ENCODE measurements at regions not wholly inside any gene's neighbourhood (a gene's known extent, or its start where the extent isn't known, plus 50 kb on each side); places are given as distances from the start of the nearest gene placed in this dataset.

GRCh38 chr4:179831274-179831673, 2389.0 kb upstream of the AGA start:
- DNase-seq (ENCODE audit: low read depth), result no peak

GRCh38 chr4:179836179-179837075, 2394.2 kb upstream of the AGA start:
- no peak for DNase-seq (ENCODE audit: low read depth)

- DNase-seq (ENCODE audit: low read depth), result no peak
Measured at GRCh38 chr4:179843370-179843769, 2399.8 kb upstream of the TENM3 start.

- peak; percentile 20 for DNase-seq (ENCODE audit: low read depth)
Measured at GRCh38 chr4:179855469-179855868, 2387.7 kb upstream of the TENM3 start.

- no peak for DNase-seq (ENCODE audit: low read depth)
Measured at GRCh38 chr4:179858221-179858620, 2385.0 kb upstream of the TENM3 start.

GRCh38 chr4:179867300-179867878, 2375.8 kb upstream of the TENM3 start:
- peak; percentile 42 for DNase-seq (ENCODE audit: low read depth)

- no peak for DNase-seq (ENCODE audit: low read depth)
Measured at GRCh38 chr4:179871726-179872125, 2371.5 kb upstream of the TENM3 start.

GRCh38 chr4:179872755-179873154, 2370.4 kb upstream of the TENM3 start:
- DNase-seq (ENCODE audit: low read depth), result no peak

GRCh38 chr4:179880756-179881155, 2362.4 kb upstream of the TENM3 start:
- DNase-seq (ENCODE audit: low read depth), result no peak

- DNase-seq (ENCODE audit: low read depth), result peak; percentile 70
Measured at GRCh38 chr4:179894066-179894778, 2349.0 kb upstream of the TENM3 start.

- DNase-seq (ENCODE audit: low read depth), result no peak
Measured at GRCh38 chr4:179919587-179919986, 2323.6 kb upstream of the TENM3 start.

- DNase-seq (ENCODE audit: low read depth), result no peak
Measured at GRCh38 chr4:179927473-179927872, 2315.7 kb upstream of the TENM3 start.

GRCh38 chr4:179941911-179942310, 2301.3 kb upstream of the TENM3 start:
- DNase-seq (ENCODE audit: low read depth), result no peak

GRCh38 chr4:179976777-179977176, 2266.4 kb upstream of the TENM3 start:
- no peak for DNase-seq (ENCODE audit: low read depth)

- no peak for DNase-seq (ENCODE audit: low read depth)
Measured at GRCh38 chr4:179977378-179977777, 2265.8 kb upstream of the TENM3 start.

- no peak for DNase-seq (ENCODE audit: low read depth)
Measured at GRCh38 chr4:179981161-179981560, 2262.0 kb upstream of the TENM3 start.

- no peak for DNase-seq (ENCODE audit: low read depth)
Measured at GRCh38 chr4:179989975-179990374, 2253.2 kb upstream of the TENM3 start.

- DNase-seq (ENCODE audit: low read depth), result no peak
Measured at GRCh38 chr4:180009316-180009715, 2233.9 kb upstream of the TENM3 start.

GRCh38 chr4:180028682-180029081, 2214.5 kb upstream of the TENM3 start:
- DNase-seq (ENCODE audit: low read depth), result peak; percentile 3

GRCh38 chr4:180031330-180031729, 2211.9 kb upstream of the TENM3 start:
- no peak for DNase-seq (ENCODE audit: low read depth)

- DNase-seq (ENCODE audit: low read depth), result no peak
Measured at GRCh38 chr4:180041576-180041975, 2201.6 kb upstream of the TENM3 start.

GRCh38 chr4:180052629-180053028, 2190.6 kb upstream of the TENM3 start:
- DNase-seq (ENCODE audit: low read depth), result no peak

GRCh38 chr4:180054291-180054690, 2188.9 kb upstream of the TENM3 start:
- no peak for DNase-seq (ENCODE audit: low read depth)

Measured in HS-5 (cell line).